IMR-90 (cell line): ENCODE measurements at regions not wholly inside any gene's neighbourhood (a gene's known extent, or its start where the extent isn't known, plus 50 kb on each side); places are given as distances from the start of the nearest gene placed in this dataset.

Source experiments
- ATAC-seq: fragments of 200-7000 bp; cut with Tn5 transposase; 2 replicates; pipeline ENCODE4 v1.9.1; 2020; ENCODE audit warnings: low read depth, mild to moderate bottlenecking, moderate library complexity
- BruUV-seq: library from RNA; stranded (reverse); fragments of 400-500 nt; replicated peaks from 2 replicates; lab custom pipeline; 2021; lab: Mats Ljungman, UMichigan
- CTCF ChIA-PET: fragments of 300-600 bp; formaldehyde crosslinking; extraction: SDS; loops from one replicate; lab custom pipeline; 2021; ENCODE audit warnings: antibody characterized with exemption; lab: Yijun Ruan, JAX
- POLR2A ChIA-PET: fragments of 300-600 bp; sonication (Branson Sonifier 250); formaldehyde crosslinking; loops from one replicate; lab custom pipeline; 2022; ENCODE audit warnings: antibody characterized with exemption; ENCODE audit not compliant: unreplicated experiment; lab: Charles Lee
- DNase-seq: peaks from one replicate; pipeline ENCODE4 v3.0.0; 2013
- H2AFZ ChIP-seq: replicated peaks from 2 replicates; pipeline ENCODE3; 2013; ENCODE audit warnings: low read length, mild to moderate bottlenecking; ENCODE audit not compliant: poor library complexity
- H2AK5ac ChIP-seq: 2 replicates; pipeline ENCODE4 v1.6.1; 2013; ENCODE audit warnings: low read depth, low read length, inconsistent platforms
- H2AK9ac ChIP-seq: replicated peaks from 2 replicates; pipeline ENCODE3; 2013; ENCODE audit warnings: mild to moderate bottlenecking, low read depth, low read length, moderate library complexity; ENCODE audit not compliant: poor library complexity
- H2BK120ac ChIP-seq: 2 replicates; pipeline ENCODE4 v1.6.1; 2013; ENCODE audit warnings: low read depth, low read length, inconsistent platforms
- H2BK15ac ChIP-seq: 3 replicates; pipeline ENCODE4 v1.6.1; 2013; ENCODE audit warnings: low read depth, low read length, inconsistent platforms
- H2BK20ac ChIP-seq: 2 replicates; pipeline ENCODE4 v1.6.1; 2013; ENCODE audit warnings: low read depth, mild to moderate bottlenecking, inconsistent platforms, low read length, moderate library complexity
- H2BK5ac ChIP-seq: 2 replicates; pipeline ENCODE4 v1.6.1; 2013; ENCODE audit warnings: mild to moderate bottlenecking, low read depth, low read length, inconsistent platforms; ENCODE audit not compliant: poor library complexity, severe bottlenecking
- H3K14ac ChIP-seq: replicated peaks from 2 replicates; pipeline ENCODE4 v1.6.1; 2013; ENCODE audit warnings: low read depth, low read length, inconsistent platforms
- H3K18ac ChIP-seq: 2 replicates; pipeline ENCODE4 v1.6.1; 2013; ENCODE audit warnings: low read depth, low read length, control low read depth
- H3K23ac ChIP-seq: 2 replicates; pipeline ENCODE4 v1.6.1; 2013; ENCODE audit warnings: low read depth, low read length, inconsistent platforms
- H3K27ac ChIP-seq: 2 replicates; pipeline ENCODE4 v1.5.1; 2013; ENCODE audit warnings: mild to moderate bottlenecking, control low read depth, low read length; ENCODE audit not compliant: insufficient read depth
- H3K27me3 ChIP-seq: 2 replicates; pipeline ENCODE4 v1.6.1; 2013; ENCODE audit warnings: low read length; ENCODE audit not compliant: control insufficient read depth, insufficient read depth
- H3K36me3 ChIP-seq: 2 replicates; pipeline ENCODE4 v1.6.1; 2013; ENCODE audit warnings: low read length, mixed read lengths; ENCODE audit not compliant: control insufficient read depth, insufficient read depth
- H3K4ac ChIP-seq: 2 replicates; pipeline ENCODE4 v1.6.1; 2013; ENCODE audit warnings: low read depth, low read length, inconsistent platforms
- H3K4me1 ChIP-seq: 2 replicates; pipeline ENCODE4 v1.6.1; 2013; ENCODE audit warnings: low read length, mixed read lengths; ENCODE audit not compliant: control insufficient read depth, insufficient read depth
- H3K4me2 ChIP-seq: 2 replicates; pipeline ENCODE4 v1.6.1; 2013; ENCODE audit warnings: low read depth, mild to moderate bottlenecking, control low read depth, low read length, moderate library complexity
- H3K4me3 ChIP-seq: 2 replicates; pipeline ENCODE4 v1.5.1; 2013; ENCODE audit warnings: low read depth, mild to moderate bottlenecking, control low read depth, low read length, moderate library complexity; ENCODE audit not compliant: insufficient read depth
- H3K56ac ChIP-seq: 2 replicates; pipeline ENCODE4 v1.6.1; 2013; ENCODE audit warnings: low read length, inconsistent platforms; ENCODE audit not compliant: insufficient read depth; ENCODE audit errors: extremely low read depth
- H3K79me1 ChIP-seq, 2 experiments: 2 replicates each; pipeline ENCODE4 v1.6.1; 2013; ENCODE audit warnings: low read length in 2 of 2, inconsistent platforms in 1 of 2, low read depth in 1 of 2
- H3K9ac ChIP-seq: 2 replicates; pipeline ENCODE4 v1.6.1; 2013; ENCODE audit warnings: low read depth, low read length, control low read depth
- H3K9me1 ChIP-seq: 2 replicates; pipeline ENCODE4 v1.6.1; 2013; ENCODE audit warnings: low read length, inconsistent platforms; ENCODE audit not compliant: insufficient read depth
- H3K9me3 ChIP-seq: 2 replicates; pipeline ENCODE4 v1.6.1; 2013; ENCODE audit warnings: low read length; ENCODE audit not compliant: control insufficient read depth, insufficient read depth
- H4K20me1 ChIP-seq: 2 replicates; pipeline ENCODE4 v1.6.1; 2013; ENCODE audit warnings: low read length, inconsistent platforms; ENCODE audit not compliant: insufficient read depth
- H4K5ac ChIP-seq: 2 replicates; pipeline ENCODE4 v1.6.1; 2013; ENCODE audit warnings: mild to moderate bottlenecking, low read depth, low read length, control low read depth
- H4K8ac ChIP-seq, 2 experiments: 2 replicates each; pipeline ENCODE4 v1.6.1; 2013; ENCODE audit warnings: low read depth in 2 of 2, low read length in 2 of 2, control low read depth in 1 of 2, inconsistent platforms in 1 of 2
- H4K91ac ChIP-seq: 2 replicates; pipeline ENCODE4 v1.6.1; 2013; ENCODE audit warnings: low read depth, low read length, inconsistent platforms; ENCODE audit not compliant: insufficient read depth
- BHLHE40 ChIP-seq: fragments of 150-350 bp; IDR thresholded peaks from 2 replicates; pipeline ENCODE4 v1.6.1; 2016; ENCODE audit warnings: mild to moderate bottlenecking, low read depth, low read length
- FOS ChIP-seq: fragments of 150-350 bp; IDR thresholded peaks from 2 replicates; pipeline ENCODE4 v1.6.1; 2016; ENCODE audit warnings: low read depth, low read length
- POLR2A ChIP-seq: IDR thresholded peaks from 2 replicates; pipeline ENCODE4 v1.6.1; 2012; ENCODE audit warnings: mild to moderate bottlenecking, low read depth, low read length
- RCOR1 ChIP-seq: IDR thresholded peaks from 2 replicates; pipeline ENCODE4 v1.6.1; 2012; ENCODE audit warnings: mild to moderate bottlenecking, low read length, improper control_type of control experiment; ENCODE audit not compliant: insufficient replicate concordance
- SMC3 ChIP-seq: fragments of 150-350 bp; IDR thresholded peaks from 2 replicates; pipeline ENCODE4 v1.6.1; 2016; ENCODE audit warnings: low read depth, mild to moderate bottlenecking, antibody characterized with exemption, low read length, moderate library complexity
- WGBS, 2 experiments: methylation state at CpG; one replicate each; pipeline versions ENCODE4 v1.1.5 to v1.1.7; 2013; ENCODE audit warnings: missing lambda C conversion rate in 2 of 2; ENCODE audit not compliant: insufficient read length in 1 of 2; ENCODE audit errors: extremely low coverage in 2 of 2; 5-methylcytosine and 5-hydroxymethylcytosine counted together
- dilution Hi-C: fragments of 300-500 bp; cut with HindIII; formaldehyde crosslinking; loops from one replicate; pipeline ENCODE4 v1.14.3; 2018; ENCODE audit warnings: low sequenced_read_pairs; ENCODE audit not compliant: unreplicated experiment
- in situ Hi-C: fragments of 300-500 bp; cut with MboI; formaldehyde crosslinking; loops from 3 replicates; pipeline ENCODE4 v1.14.3; 2019; ENCODE audit warnings: low sequenced_read_pairs, inconsistent platforms, mixed read lengths
- intact Hi-C: fragments of 100-400 bp; cut with micrococcal nuclease; formaldehyde crosslinking; loops from 2 replicates; pipeline ENCODE4 v1.10.0; 2022
- TF ChIP-seq, protein P1 (sequence below): fragments of 150-350 bp; IDR thresholded peaks from 2 replicates; pipeline ENCODE4 v1.6.1; 2017; ENCODE audit warnings: mild to moderate bottlenecking, antibody characterized with exemption, low read length, low read depth
- TF ChIP-seq, protein P2 (sequence below): conservative IDR thresholded peaks from 2 replicates; pipeline ENCODE4 v1.5.1; 2012; ENCODE audit warnings: mild to moderate bottlenecking, low read depth, low read length, improper control_type of control experiment

- no TSS peak for BruUV-seq
- dilution Hi-C loops: no loop called here
Measured at GRCh38 chr3:143203848-143204247, 84.3 kb downstream of the CHST2 start.

More at GRCh38 chr3:143203848-143204247, 84.3 kb downstream of the CHST2 start:
- Histone ChIP-seq H3K23ac (no peak overlapping the region), H2AFZ (no peak overlapping the region), H3K36me3 (no peaks in the 10 kb centered on the region), H3K18ac (no peak overlapping the region), H3K9me1 (no peaks in the 10 kb centered on the region), H3K4me3 (no peak overlapping the region), H3K9me3 (no peaks in the 10 kb centered on the region), H3K4me2 (no peak overlapping the region), H2AK5ac (no peak overlapping the region), H3K4ac (no peak overlapping the region), H4K20me1 (no peaks in the 10 kb centered on the region), H3K9ac (no peak overlapping the region), H4K5ac (no peak overlapping the region), H3K79me1 (no peaks in the 10 kb centered on the region), H3K27me3 (no peaks in the 10 kb centered on the region), H3K4me1 (peaks cover 1% of the 10 kb centered on the region; the same call in 1 of the 2 replicates), H4K8ac (no peak overlapping the region), H2BK5ac (no peak overlapping the region), H2BK120ac (no peak overlapping the region), H4K91ac (no peak overlapping the region), H3K27ac (no peak overlapping the region), H2BK15ac (no peak overlapping the region), H2BK20ac (no peak overlapping the region), H3K14ac (no peak overlapping the region), H2AK9ac (no peak overlapping the region), H3K56ac (no peak overlapping the region)
- ChIA-PET CTCF (interaction anchor here (2.0 kb wide), 1 partner anchor 10 kb away, joined by 6 read pairs; no protein-coding TSS in a partner anchor), POLR2A (no interaction called here)
- intact Hi-C loops (no loop called here), in situ Hi-C loops (no loop called here)
- no CpG with 5 or more reads among the region's 3 CpGs for WGBS, 2 experiments
- TF ChIP-seq FOS: no peak
- TF ChIP-seq BHLHE40: no peak
- TF ChIP-seq, protein P1, sequence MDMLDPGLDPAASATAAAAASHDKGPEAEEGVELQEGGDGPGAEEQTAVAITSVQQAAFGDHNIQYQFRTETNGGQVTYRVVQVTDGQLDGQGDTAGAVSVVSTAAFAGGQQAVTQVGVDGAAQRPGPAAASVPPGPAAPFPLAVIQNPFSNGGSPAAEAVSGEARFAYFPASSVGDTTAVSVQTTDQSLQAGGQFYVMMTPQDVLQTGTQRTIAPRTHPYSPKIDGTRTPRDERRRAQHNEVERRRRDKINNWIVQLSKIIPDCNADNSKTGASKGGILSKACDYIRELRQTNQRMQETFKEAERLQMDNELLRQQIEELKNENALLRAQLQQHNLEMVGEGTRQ: no peak
- no peak for TF ChIP-seq SMC3
- TF ChIP-seq RCOR1: no peak
- TF ChIP-seq, protein P2, sequence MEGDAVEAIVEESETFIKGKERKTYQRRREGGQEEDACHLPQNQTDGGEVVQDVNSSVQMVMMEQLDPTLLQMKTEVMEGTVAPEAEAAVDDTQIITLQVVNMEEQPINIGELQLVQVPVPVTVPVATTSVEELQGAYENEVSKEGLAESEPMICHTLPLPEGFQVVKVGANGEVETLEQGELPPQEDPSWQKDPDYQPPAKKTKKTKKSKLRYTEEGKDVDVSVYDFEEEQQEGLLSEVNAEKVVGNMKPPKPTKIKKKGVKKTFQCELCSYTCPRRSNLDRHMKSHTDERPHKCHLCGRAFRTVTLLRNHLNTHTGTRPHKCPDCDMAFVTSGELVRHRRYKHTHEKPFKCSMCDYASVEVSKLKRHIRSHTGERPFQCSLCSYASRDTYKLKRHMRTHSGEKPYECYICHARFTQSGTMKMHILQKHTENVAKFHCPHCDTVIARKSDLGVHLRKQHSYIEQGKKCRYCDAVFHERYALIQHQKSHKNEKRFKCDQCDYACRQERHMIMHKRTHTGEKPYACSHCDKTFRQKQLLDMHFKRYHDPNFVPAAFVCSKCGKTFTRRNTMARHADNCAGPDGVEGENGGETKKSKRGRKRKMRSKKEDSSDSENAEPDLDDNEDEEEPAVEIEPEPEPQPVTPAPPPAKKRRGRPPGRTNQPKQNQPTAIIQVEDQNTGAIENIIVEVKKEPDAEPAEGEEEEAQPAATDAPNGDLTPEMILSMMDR: no peak
- TF ChIP-seq POLR2A: no peak
- peak; percentile 65 for DNase-seq
- peak; percentile 48; the same call in 1 of the 2 replicates for ATAC-seq
